ENCODE measurements at regions not wholly inside any gene's neighbourhood (a gene's known extent, or its start where the extent isn't known, plus 50 kb on each side); places are given as distances from the start of the nearest gene placed in this dataset.

- H3K9me3 ChIP-seq (ENCODE audit: insufficient read depth in 2 of 2, low read depth in 1 of 2, low read length in 1 of 2), result peaks cover 16 to 32% of the 10 kb centered on the region in 2 experiments; a peak in 3 of 4 replicates
- H3K4ac ChIP-seq (replicated peaks; ENCODE audit: insufficient read length, low read depth, low read length), result no peak overlapping the region
- H3K27me3 ChIP-seq (replicated peaks in 1 of 4; ENCODE audit: control insufficient read depth in 3 of 4, extremely low read depth in 1 of 4, insufficient read depth in 3 of 4, low read length in 3 of 4), result no peaks in the 10 kb centered on the region
- H2BK120ac ChIP-seq (replicated peaks; ENCODE audit: low read depth, low read length), result no peak overlapping the region
- H3K4me3 ChIP-seq (ENCODE audit: extremely low read depth in 1 of 4, insufficient read depth in 2 of 4, low read depth in 3 of 4, low read length in 4 of 4), result no peak overlapping the region
- no peak overlapping the region for H2BK12ac ChIP-seq (ENCODE audit: low read depth, low read length)
- H3K4me2 ChIP-seq (ENCODE audit: insufficient read depth in 1 of 2, low read depth in 2 of 2, low read length in 2 of 2), result no peak overlapping the region
- no peak overlapping the region for H3K27ac ChIP-seq (ENCODE audit: low read depth, low read length)
- H2BK5ac ChIP-seq (ENCODE audit: low read depth, low read length), result no peak overlapping the region
- CTCF ChIA-PET (ENCODE audit: partially characterized antibody), result no interaction called here
- no peak overlapping the region for H3K56ac ChIP-seq (replicated peaks; ENCODE audit: insufficient read length, low read depth, low read length)
- no peaks in the 10 kb centered on the region for H3K23me2 ChIP-seq (ENCODE audit: low read depth, low read length)
- H4K20me1 ChIP-seq (replicated peaks in 1 of 2; ENCODE audit: control insufficient read depth in 1 of 2, insufficient read depth in 2 of 2, low read length in 2 of 2), result no peaks in the 10 kb centered on the region
- WGBS, 2 experiments (ENCODE audit: extremely low coverage in 1 of 2, insufficient coverage in 1 of 2, insufficient read length in 1 of 2, insufficient replicate concordance in 2 of 2, low coverage in 1 of 2, low lambda C conversion rate in 2 of 2, missing lambda C conversion rate in 1 of 2), result 92% methylated on average over 12 of the region's 13 CpGs; no CpG with 5 or more reads in 1 of the 2 experiments
- no peak overlapping the region for H4K8ac ChIP-seq (ENCODE audit: extremely low read depth, insufficient read depth, low read length)
- FAIRE-seq (no peak), DNase-seq (ENCODE audit: low read depth in 1 of 2, low spot score in 2 of 2) (no peak)
- H2BK20ac ChIP-seq (ENCODE audit: low read length), result no peak overlapping the region
- no peak overlapping the region for H4K5ac ChIP-seq (ENCODE audit: insufficient read length, low read depth, low read length)
- no peak overlapping the region for H3K14ac ChIP-seq (ENCODE audit: insufficient read length)
- no peaks in the 10 kb centered on the region for H3K79me2 ChIP-seq (ENCODE audit: control insufficient read depth in 1 of 2, insufficient read depth in 2 of 2, low read length in 2 of 2)
- no peak overlapping the region for H4K91ac ChIP-seq (replicated peaks; ENCODE audit: insufficient read length, low read length)
- no peaks in the 10 kb centered on the region for H3K36me3 ChIP-seq (ENCODE audit: control insufficient read depth in 2 of 4, insufficient read depth in 4 of 4, low read length in 3 of 4)
- H3K18ac ChIP-seq (ENCODE audit: extremely low read depth, low read length), result no peak overlapping the region
- H3K23ac ChIP-seq (ENCODE audit: insufficient read length), result no peak overlapping the region
- POLR2A ChIA-PET (ENCODE audit: partially characterized antibody), result no interaction called here
- H2AK5ac ChIP-seq (ENCODE audit: low read depth, low read length), result no peak overlapping the region
- H2AFZ ChIP-seq (ENCODE audit: low read length), result no peak overlapping the region
- TF ChIP-seq TBP (IDR thresholded peaks at IDR 0.05; ENCODE audit: low read depth, low read length) (no peak), GTF2F1 (IDR thresholded peaks at IDR 0.05; ENCODE audit: borderline replicate concordance, low read depth, low read length) (no peak), CEBPB (IDR thresholded peaks at IDR 0.05; ENCODE audit: low read depth, low read length) (no peak), RBBP5 (IDR thresholded peaks at IDR 0.05; ENCODE audit: borderline replicate concordance, low read depth, low read length) (no peak), CTCF (IDR thresholded peaks at IDR 0.05; ENCODE audit: control extremely low read depth in 1 of 3, insufficient read depth in 1 of 3, low read depth in 1 of 3, low read length in 3 of 3) (no peak), TAF1 (IDR thresholded peaks at IDR 0.05; ENCODE audit: low read depth, low read length) (no peak), JUND (IDR thresholded peaks at IDR 0.05; ENCODE audit: low read length) (no peak), RAD21 (IDR thresholded peaks at IDR 0.05 in 1 of 2, conservative IDR thresholded peaks at IDR 0.05 in 1 of 2; ENCODE audit: low read depth in 2 of 2, low read length in 2 of 2) (no peak), POU5F1 (IDR thresholded peaks at IDR 0.05; ENCODE audit: low read depth, low read length) (no peak), CTBP2 (IDR thresholded peaks at IDR 0.05; ENCODE audit: borderline replicate concordance, insufficient read depth, insufficient read length, low read length) (no peak), PHF8 (conservative IDR thresholded peaks at IDR 0.05; ENCODE audit: low read depth, low read length) (no peak), RFX5 (IDR thresholded peaks at IDR 0.05; ENCODE audit: borderline replicate concordance, low read depth, low read length) (no peak), ZNF274 (IDR thresholded peaks at IDR 0.05; ENCODE audit: borderline replicate concordance, extremely low read depth, low read length) (no peak)
- H3K9ac ChIP-seq (replicated peaks in 1 of 4; ENCODE audit: extremely low read depth in 1 of 4, low read depth in 3 of 4, low read length in 3 of 4), result no peak overlapping the region
- no peak overlapping the region for H2BK15ac ChIP-seq (ENCODE audit: low read length)
- H3K79me1 ChIP-seq (ENCODE audit: low read depth, low read length), result no peaks in the 10 kb centered on the region
- H3K4me1 ChIP-seq (replicated peaks in 1 of 4; ENCODE audit: control insufficient read depth in 3 of 4, insufficient read depth in 4 of 4, low read length in 3 of 4), result no peaks in the 10 kb centered on the region
Observed at GRCh38 chr20:30949761-30950160, 307.7 kb upstream of the DEFB115 start.

Data from H1 (cell line).